Esophagus squamous epithelium (tissue), 5 donors: ENCODE measurements at regions not wholly inside any gene's neighbourhood (a gene's known extent, or its start where the extent isn't known, plus 50 kb on each side); places are given as distances from the start of the nearest gene placed in this dataset.

ENCODE experiments used
- DNase-seq: peaks from one replicate; lab custom pipeline; 2025; lab: John Stamatoyannopoulos, UW
- H3K27ac ChIP-seq, 4 donors: fragments of 200-600 bp; sonication (generic); one replicate each; pipeline ENCODE4 v1.5.1; 2016 to 2019; ENCODE audit warnings: mild to moderate bottlenecking in 1 of 4
- H3K27me3 ChIP-seq, 4 donors: fragments of 200-600 bp; sonication (generic); 1 replicate in 3 of 4; 2 replicates in 1 of 4; pipeline versions ENCODE4 v1.5.1 to v1.6.0; 2017 to 2021; ENCODE audit warnings: antibody characterized with exemption in 1 of 4
- H3K36me3 ChIP-seq, 3 donors: fragments of 200-600 bp; sonication (generic); one replicate each; pipeline ENCODE4 v1.5.1; 2016 to 2019
- H3K4me1 ChIP-seq, 3 donors: fragments of 200-600 bp; sonication (generic); one replicate each; pipeline ENCODE4 v1.5.1; 2017 to 2019
- H3K4me3 ChIP-seq, 4 donors: fragments of 200-600 bp; sonication (generic); 1 replicate in 3 of 4; 2 replicates in 1 of 4; pipeline ENCODE4 v1.5.1; 2016 to 2019; ENCODE audit warnings: mild to moderate bottlenecking in 2 of 4, moderate library complexity in 1 of 4
- H3K9me3 ChIP-seq, 3 donors: fragments of 200-600 bp; sonication (generic); one replicate each; pipeline ENCODE4 v1.5.1; 2016 to 2019
- POLR2A ChIP-seq, 4 donors: fragments of 450-650 bp; IDR thresholded peaks; one replicate each; pipeline ENCODE4 v1.6.1; 2017; ENCODE audit warnings: antibody characterized with exemption in 4 of 4, mild to moderate bottlenecking in 4 of 4, moderate library complexity in 3 of 4
- WGBS, 2 donors: methylation state at CpG; one replicate each; pipeline ENCODE4 v1.1.5; 2018; 5-methylcytosine and 5-hydroxymethylcytosine counted together
- intact Hi-C: fragments of 100-400 bp; cut with DNase I; formaldehyde crosslinking; loops from one replicate; pipeline ENCODE4 v1.15.0; 2022
- TF ChIP-seq, protein P1 (sequence below), 6 experiments: fragments of 450-650 bp in 4 of 6; fragments of 200-600 bp in 2 of 6; sonication (generic) in 2 of 6; IDR thresholded peaks; one replicate each; pipeline ENCODE4 v1.5.1; 2016 to 2019; ENCODE audit warnings: antibody characterized with exemption in 6 of 6, mild to moderate bottlenecking in 4 of 6, moderate library complexity in 4 of 6
- donor health status: DM: yes; HTN: yes; CAD: no.

DNA sequence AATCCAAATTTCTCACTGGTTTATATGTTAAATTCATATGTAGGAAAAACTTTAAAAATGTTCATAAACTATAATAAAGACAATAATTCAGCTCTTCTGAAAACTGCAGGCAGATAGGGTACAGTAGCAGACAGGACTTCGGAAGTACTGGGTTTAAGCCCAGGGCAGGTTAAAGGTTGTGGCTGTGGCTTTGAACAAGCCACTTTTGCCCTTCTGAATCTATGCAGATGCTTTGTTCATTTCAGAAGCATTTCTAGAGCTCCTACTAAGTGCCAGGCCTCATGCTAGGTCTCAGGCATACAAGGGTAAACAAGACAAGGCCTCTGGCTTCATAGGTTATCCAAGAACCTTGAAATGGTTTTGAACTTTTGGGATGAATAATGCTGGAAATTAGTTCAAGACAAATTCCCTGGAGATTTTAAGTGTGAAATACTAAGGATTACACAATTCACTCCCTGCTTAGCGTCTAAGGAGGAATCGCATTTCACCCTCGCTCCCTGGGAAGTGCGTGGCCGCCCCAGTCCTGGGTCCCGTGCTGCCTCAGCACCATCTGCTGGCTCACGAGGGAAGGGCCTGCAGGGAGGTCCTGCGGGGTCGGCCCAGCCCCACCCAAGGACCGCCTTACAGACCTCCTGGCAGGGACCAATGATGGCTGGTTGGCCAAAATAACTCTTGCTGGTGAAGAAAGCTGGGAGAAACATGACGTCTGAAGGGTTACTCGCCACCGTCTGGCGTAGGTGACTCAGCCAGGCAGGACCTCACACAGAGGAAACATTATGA is 67.7 kb upstream of the L3MBTL4 start:
- Histone ChIP-seq H3K4me3 (peak overlapping the region in 1 of 4 donors; percentile 42), H3K27me3 (no peaks in the 10 kb centered on the region), H3K9me3 (no peaks in the 10 kb centered on the region), H3K36me3 (no peaks in the 10 kb centered on the region), H3K27ac (no peak overlapping the region), H3K4me1 (peaks cover 4 to 34% (median 7%) of the 10 kb centered on the region in 3 donors)
- intact Hi-C loops: loop anchor here (10.0 kb wide), 1 partner anchor 608 kb away; no protein-coding TSS in a partner anchor
- DNase-seq: no peak
- WGBS, 2 donors: 12 to 16% methylated on average over 10 to 11 of the region's 15 CpGs
- no peak for TF ChIP-seq POLR2A (IDR thresholded peaks at IDR 0.05)
- TF ChIP-seq, protein P1, sequence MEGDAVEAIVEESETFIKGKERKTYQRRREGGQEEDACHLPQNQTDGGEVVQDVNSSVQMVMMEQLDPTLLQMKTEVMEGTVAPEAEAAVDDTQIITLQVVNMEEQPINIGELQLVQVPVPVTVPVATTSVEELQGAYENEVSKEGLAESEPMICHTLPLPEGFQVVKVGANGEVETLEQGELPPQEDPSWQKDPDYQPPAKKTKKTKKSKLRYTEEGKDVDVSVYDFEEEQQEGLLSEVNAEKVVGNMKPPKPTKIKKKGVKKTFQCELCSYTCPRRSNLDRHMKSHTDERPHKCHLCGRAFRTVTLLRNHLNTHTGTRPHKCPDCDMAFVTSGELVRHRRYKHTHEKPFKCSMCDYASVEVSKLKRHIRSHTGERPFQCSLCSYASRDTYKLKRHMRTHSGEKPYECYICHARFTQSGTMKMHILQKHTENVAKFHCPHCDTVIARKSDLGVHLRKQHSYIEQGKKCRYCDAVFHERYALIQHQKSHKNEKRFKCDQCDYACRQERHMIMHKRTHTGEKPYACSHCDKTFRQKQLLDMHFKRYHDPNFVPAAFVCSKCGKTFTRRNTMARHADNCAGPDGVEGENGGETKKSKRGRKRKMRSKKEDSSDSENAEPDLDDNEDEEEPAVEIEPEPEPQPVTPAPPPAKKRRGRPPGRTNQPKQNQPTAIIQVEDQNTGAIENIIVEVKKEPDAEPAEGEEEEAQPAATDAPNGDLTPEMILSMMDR (IDR thresholded peaks at IDR 0.05): peak; percentile 44 to 84 (median 67)

DNA sequence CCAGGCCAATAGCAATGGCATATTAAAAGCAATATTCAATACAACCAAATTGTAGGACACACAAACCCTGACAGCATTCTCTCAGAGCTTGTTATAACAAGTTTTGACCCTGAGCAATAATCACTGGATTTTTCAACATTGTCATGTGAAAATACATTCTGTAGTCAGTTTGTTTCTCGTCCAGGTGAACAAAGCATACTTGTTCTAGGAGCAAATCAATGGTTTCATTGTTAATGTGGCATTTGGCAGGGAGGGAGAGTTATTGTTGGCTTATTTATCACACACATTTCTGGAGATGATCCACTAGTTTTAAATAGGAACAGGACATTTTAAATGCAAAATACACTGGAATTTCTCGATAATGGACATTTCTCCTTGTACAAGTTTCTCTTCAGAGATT is 69.9 kb upstream of the L3MBTL4 start:
- H3K27me3 ChIP-seq: no peaks in the 10 kb centered on the region
- no peaks in the 10 kb centered on the region for H3K36me3 ChIP-seq
- H3K4me1 ChIP-seq: peaks cover 4 to 24% (median 7%) of the 10 kb centered on the region in 3 donors
- no peaks in the 10 kb centered on the region for H3K9me3 ChIP-seq
- no peak for TF ChIP-seq POLR2A (IDR thresholded peaks at IDR 0.05)
- TF ChIP-seq, protein P1 (IDR thresholded peaks at IDR 0.05): no peak
- no peak overlapping the region for H3K27ac ChIP-seq
- H3K4me3 ChIP-seq: no peak overlapping the region
- intact Hi-C loops: loop anchor here (10.0 kb wide), 1 partner anchor 610 kb away; no protein-coding TSS in a partner anchor
- WGBS, 2 donors: 29 to 51% methylated on average over 2 of the region's 2 CpGs
- DNase-seq: no peak

DNA sequence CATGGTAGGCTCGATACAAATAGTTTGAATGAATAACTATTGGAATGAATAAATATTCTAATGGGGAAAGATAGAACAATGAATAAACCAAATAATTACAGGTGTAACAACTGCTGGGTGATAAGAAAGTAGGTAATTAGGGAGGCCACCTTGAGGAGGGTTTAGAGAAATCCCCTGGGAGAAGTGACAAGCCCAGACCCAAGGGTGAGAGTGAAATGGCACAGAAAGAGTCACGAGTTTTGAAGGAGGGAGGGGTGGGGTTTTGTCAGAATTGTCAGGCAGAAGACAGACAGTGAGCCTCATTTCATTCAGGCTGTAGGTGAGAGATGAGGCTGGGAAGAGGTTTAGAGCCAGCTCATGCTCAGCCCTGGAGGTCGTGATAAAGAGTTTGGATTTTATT is 71.6 kb upstream of the L3MBTL4 start:
- peaks cover 4 to 24% (median 7%) of the 10 kb centered on the region in 3 donors for H3K4me1 ChIP-seq
- intact Hi-C loops: loop anchor here (10.0 kb wide), 1 partner anchor 612 kb away; no protein-coding TSS in a partner anchor
- TF ChIP-seq, protein P1 (IDR thresholded peaks at IDR 0.05): no peak
- no peak for TF ChIP-seq POLR2A (IDR thresholded peaks at IDR 0.05)
- DNase-seq: no peak
- H3K9me3 ChIP-seq: no peaks in the 10 kb centered on the region
- no peaks in the 10 kb centered on the region for H3K36me3 ChIP-seq
- no peaks in the 10 kb centered on the region for H3K27me3 ChIP-seq
- 38 to 42% methylated on average over 3 of the region's 3 CpGs for WGBS, 2 donors
- H3K4me3 ChIP-seq: no peak overlapping the region
- no peak overlapping the region for H3K27ac ChIP-seq

DNA sequence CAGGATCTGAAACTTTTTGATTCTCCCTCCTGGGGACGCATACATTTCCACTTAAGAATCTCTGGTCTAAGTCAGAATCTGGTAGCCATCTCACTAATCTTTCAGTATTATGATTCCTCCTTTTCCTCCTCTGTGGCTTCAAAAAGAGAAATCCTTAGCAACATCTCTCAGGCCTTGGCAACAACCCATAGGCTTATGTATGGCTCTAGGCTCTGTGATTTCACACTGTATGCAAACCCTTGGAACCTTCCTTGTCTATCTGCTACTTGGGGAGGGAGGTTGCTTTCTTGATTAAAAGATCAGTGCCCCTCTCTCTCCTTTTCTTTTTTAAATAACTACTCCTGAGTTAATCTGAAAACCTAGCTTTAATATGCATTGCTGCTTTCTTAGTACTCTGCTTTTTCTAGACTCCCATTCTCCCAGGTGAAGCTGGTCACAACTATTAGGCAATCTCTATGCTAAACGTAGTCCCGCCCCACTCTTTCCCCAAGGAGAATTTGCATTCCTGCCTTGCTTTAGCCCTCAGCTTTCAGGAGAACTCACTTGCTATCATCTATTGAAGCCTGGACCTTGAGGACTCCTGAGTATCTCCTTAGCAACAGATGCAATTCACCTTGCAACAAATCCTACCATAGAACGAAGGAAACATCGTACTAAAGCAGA is 72.2 kb upstream of the L3MBTL4 start:
- Histone ChIP-seq H3K4me3 (no peak overlapping the region), H3K27ac (no peak overlapping the region), H3K9me3 (no peaks in the 10 kb centered on the region), H3K27me3 (no peaks in the 10 kb centered on the region), H3K36me3 (no peaks in the 10 kb centered on the region), H3K4me1 (peaks cover 4 to 24% (median 7%) of the 10 kb centered on the region in 3 donors)
- WGBS, 2 donors: 78 to 80% methylated on average over 5 of the region's 5 CpGs
- intact Hi-C loops: loop anchor here (10.0 kb wide), 1 partner anchor 612 kb away; no protein-coding TSS in a partner anchor
- DNase-seq: no peak
- TF ChIP-seq POLR2A (IDR thresholded peaks at IDR 0.05): no peak
- TF ChIP-seq, protein P1 (IDR thresholded peaks at IDR 0.05): no peak

DNA sequence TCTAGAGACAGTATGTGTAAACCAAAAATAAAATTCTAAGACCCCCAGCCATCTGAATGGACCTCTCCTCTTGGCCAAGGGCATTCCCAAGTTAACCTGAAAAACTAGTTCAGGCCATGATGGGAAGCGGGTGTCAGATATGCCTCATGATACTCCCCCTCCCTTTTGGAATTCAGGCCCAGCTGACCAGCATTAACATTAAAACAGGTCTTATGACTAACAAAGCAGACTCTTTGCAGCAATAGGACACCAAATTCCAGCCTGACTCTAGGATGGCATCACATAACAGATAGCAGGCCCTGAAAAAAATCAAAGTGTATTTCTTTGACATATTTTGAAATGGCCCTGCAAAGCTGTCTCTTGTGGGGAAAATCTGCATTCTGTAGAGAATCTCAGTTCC is 73.3 kb upstream of the L3MBTL4 start:
- WGBS, 2 donors: 78 to 89% methylated on average over 1 of the region's 1 CpG
- H3K4me3 ChIP-seq: no peak overlapping the region
- no peaks in the 10 kb centered on the region for H3K27me3 ChIP-seq
- intact Hi-C loops: loop anchor here (10.0 kb wide), 1 partner anchor 613 kb away; no protein-coding TSS in a partner anchor
- no peak overlapping the region for H3K27ac ChIP-seq
- H3K4me1 ChIP-seq: peaks cover 0 to 14% (median under 1%) of the 10 kb centered on the region in 3 donors
- no peak for TF ChIP-seq POLR2A (IDR thresholded peaks at IDR 0.05)
- TF ChIP-seq, protein P1 (IDR thresholded peaks at IDR 0.05): no peak
- no peaks in the 10 kb centered on the region for H3K36me3 ChIP-seq
- H3K9me3 ChIP-seq: no peaks in the 10 kb centered on the region
- no peak for DNase-seq
